ENCODE measurements at regions not wholly inside any gene's neighbourhood (a gene's known extent, or its start where the extent isn't known, plus 50 kb on each side); places are given as distances from the start of the nearest gene placed in this dataset.

GRCh38 chr13:108365255-108365654, 95.7 kb downstream of the TNFSF13B start:
- BruUV-seq (replicated peaks): no TSS peak
- TF ChIP-seq ZBTB33 (IDR thresholded peaks at IDR 0.05; ENCODE audit: extremely low read depth, insufficient replicate concordance, low read length) (no peak), ZNF274 (IDR thresholded peaks at IDR 0.05; ENCODE audit: low read depth, low read length) (no peak), YY1 (IDR thresholded peaks at IDR 0.05; ENCODE audit: extremely low read depth, insufficient replicate concordance, low read depth, low read length) (no peak), CBX3 (IDR thresholded peaks at IDR 0.05; ENCODE audit: low read depth) (no peak), CTCF (IDR thresholded peaks at IDR 0.05 in 2 of 3, conservative IDR thresholded peaks at IDR 0.05 in 1 of 3; ENCODE audit: borderline replicate concordance in 1 of 3, insufficient read depth in 1 of 3, low read depth in 2 of 3, low read length in 2 of 3) (no peak), FOSL1 (IDR thresholded peaks at IDR 0.05; ENCODE audit: low read depth) (no peak), POLR2AphosphoS5 (IDR thresholded peaks at IDR 0.05; ENCODE audit: low read depth, low read length) (no peak), RAD21 (IDR thresholded peaks at IDR 0.05; ENCODE audit: low read depth) (no peak), ELF1 (IDR thresholded peaks at IDR 0.05; ENCODE audit: borderline replicate concordance, low read depth) (no peak), EZH2phosphoT487 (IDR thresholded peaks at IDR 0.05; ENCODE audit: borderline replicate concordance) (no peak), POLR2A (IDR thresholded peaks at IDR 0.05; ENCODE audit: borderline replicate concordance, extremely low read depth, insufficient read depth, insufficient read length) (no peak), SP1 (IDR thresholded peaks at IDR 0.05; ENCODE audit: low read depth) (no peak), TCF7L2 (IDR thresholded peaks at IDR 0.05; ENCODE audit: borderline replicate concordance, extremely low read depth, insufficient read depth, insufficient read length) (no peak), SRF (IDR thresholded peaks at IDR 0.05; ENCODE audit: low read depth) (no peak), ZFX (IDR thresholded peaks at IDR 0.05) (no peak), ATF3 (IDR thresholded peaks at IDR 0.05) (no peak), SIN3A (IDR thresholded peaks at IDR 0.05; ENCODE audit: low read depth) (no peak), MAX (IDR thresholded peaks at IDR 0.05) (no peak), CEBPB (IDR thresholded peaks at IDR 0.05; ENCODE audit: low read depth) (no peak), REST (IDR thresholded peaks at IDR 0.05; ENCODE audit: low read depth) (no peak)
- H3K9ac ChIP-seq (ENCODE audit: low read length): no peak overlapping the region
- RAD21 ChIA-PET (ENCODE audit: low non-redundant PET in 1 of 2, low total read pairs in 2 of 2, uncharacterized antibody in 2 of 2, unreplicated experiment in 2 of 2): no interaction called here
- H4K20me1 ChIP-seq (ENCODE audit: insufficient read depth): no peaks in the 10 kb centered on the region
- no peak overlapping the region for H3K4me3 ChIP-seq (replicated peaks in 1 of 2; ENCODE audit: low read depth in 1 of 2, low read length in 2 of 2)
- no peak overlapping the region for H2AFZ ChIP-seq (ENCODE audit: low read depth, low read length, poor library complexity, severe bottlenecking)
- H3K9me2 ChIP-seq (ENCODE audit: insufficient read depth): no peaks in the 10 kb centered on the region
- no peaks in the 10 kb centered on the region for H3K79me2 ChIP-seq (ENCODE audit: insufficient read depth, low read length)
- DNase-seq (ENCODE audit: low read depth, low spot score) (no peak), ATAC-seq (no peak)
- peaks cover 15% of the 10 kb centered on the region; the same call in 1 of the 2 replicates for H3K27me3 ChIP-seq (ENCODE audit: insufficient read depth, low read length)
- POLR2A ChIA-PET: no interaction called here
- CTCF ChIA-PET: no interaction called here
- H3K9me3 ChIP-seq (ENCODE audit: control insufficient read depth in 1 of 2, insufficient read depth in 1 of 2, low read depth in 1 of 2, low read length in 2 of 2): no peaks in the 10 kb centered on the region
- H3K36me3 ChIP-seq (ENCODE audit: control insufficient read depth in 1 of 2, insufficient read depth in 2 of 2, low read length in 2 of 2): no peaks in the 10 kb centered on the region
- H3K27ac ChIP-seq (ENCODE audit: low read depth, low read length): no peak overlapping the region
- intact Hi-C loops (cut with micrococcal nuclease): no loop called here
- no peak overlapping the region for H3K4me2 ChIP-seq (ENCODE audit: low read length)
- H3K4me1 ChIP-seq (ENCODE audit: control insufficient read depth in 1 of 2, insufficient read depth in 2 of 2, low read length in 2 of 2): no peaks in the 10 kb centered on the region

All from HCT116 (cell line).